GM23338 (cell line): ENCODE measurements at regions not wholly inside any gene's neighbourhood (a gene's known extent, or its start where the extent isn't known, plus 50 kb on each side); places are given as distances from the start of the nearest gene placed in this dataset.
A peak's percentile ranks its signal among the peaks of the same experiment; 100 is the strongest.

ENCODE experiments used
- ATAC-seq: fragments of 200-7000 bp; cut with Tn5 transposase; 3 replicates; pipeline ENCODE4 v1.9.1; 2020
- DNase-seq: peaks from one replicate; pipeline ENCODE4 v3.0.0-alpha.2; 2015; ENCODE audit warnings: low spot score
- H2AFZ ChIP-seq: fragments of 200-600 bp; sonication (generic); 2 replicates; pipeline ENCODE4 v1.8.0; 2016; ENCODE audit warnings: antibody characterized with exemption, mild to moderate bottlenecking, moderate library complexity
- H3F3A ChIP-seq: fragments of 200-600 bp; sonication (generic); replicated peaks from 2 replicates; pipeline ENCODE4 v1.8.0; 2017; ENCODE audit warnings: antibody characterized with exemption, mixed run types, low read depth
- H3K27ac ChIP-seq: fragments of 200-600 bp; sonication (generic); 2 replicates; pipeline ENCODE4 v1.6.1; 2016; ENCODE audit warnings: low read depth
- H3K27me3 ChIP-seq: fragments of 200-600 bp; sonication (generic); 2 replicates; pipeline ENCODE4 v1.8.0; 2016; ENCODE audit warnings: mild to moderate bottlenecking, mixed run types, moderate library complexity; ENCODE audit not compliant: insufficient read depth
- H3K36me3 ChIP-seq: fragments of 200-600 bp; sonication (generic); 2 replicates; pipeline ENCODE4 v1.8.0; 2016; ENCODE audit warnings: mild to moderate bottlenecking; ENCODE audit not compliant: insufficient read depth
- H3K4me1 ChIP-seq: fragments of 200-600 bp; sonication (generic); 2 replicates; pipeline ENCODE4 v1.8.0; 2016; ENCODE audit warnings: mild to moderate bottlenecking, moderate library complexity; ENCODE audit not compliant: insufficient read depth
- H3K4me2 ChIP-seq: fragments of 200-600 bp; sonication (generic); 2 replicates; pipeline ENCODE4 v1.7.1; 2017; ENCODE audit warnings: mixed run types
- H3K4me3 ChIP-seq: fragments of 200-600 bp; sonication (generic); 2 replicates; pipeline ENCODE4 v1.6.1; 2016; ENCODE audit warnings: mixed run types
- H3K79me2 ChIP-seq: fragments of 200-600 bp; sonication (generic); replicated peaks from 2 replicates; pipeline ENCODE4 v1.8.0; 2017; ENCODE audit warnings: mild to moderate bottlenecking; ENCODE audit not compliant: insufficient read depth
- H3K9me2 ChIP-seq: fragments of 200-600 bp; sonication (generic); 2 replicates; pipeline ENCODE4 v1.8.0; 2017; ENCODE audit not compliant: insufficient read depth
- H4K20me1 ChIP-seq: fragments of 200-600 bp; sonication (generic); replicated peaks from 2 replicates; pipeline ENCODE4 v1.8.0; 2017; ENCODE audit warnings: mild to moderate bottlenecking; ENCODE audit not compliant: insufficient read depth
- H3K27ac Mint-ChIP-seq: 2 replicates; pipeline ENCODE4 v1.8.0; 2020; ENCODE audit warnings: inconsistent platforms, mild to moderate bottlenecking, moderate library complexity, mixed read lengths
- H3K27me3 Mint-ChIP-seq: 3 replicates; pipeline ENCODE4 v1.8.0; 2022; ENCODE audit warnings: low read depth, mild to moderate bottlenecking, moderate library complexity, mixed read lengths, inconsistent platforms; ENCODE audit not compliant: insufficient read depth, poor library complexity
- H3K36me3 Mint-ChIP-seq: 3 replicates; pipeline ENCODE4 v1.8.0; 2021; ENCODE audit warnings: low read depth, mild to moderate bottlenecking, inconsistent platforms, moderate library complexity, mixed read lengths
- H3K4me1 Mint-ChIP-seq: 3 replicates; pipeline ENCODE4 v1.8.0; 2020; ENCODE audit warnings: mild to moderate bottlenecking, inconsistent platforms, mixed read lengths
- H3K4me3 Mint-ChIP-seq: 3 replicates; pipeline ENCODE4 v1.8.0; 2021; ENCODE audit warnings: moderate library complexity, mild to moderate bottlenecking, inconsistent platforms, mixed read lengths
- H3K9me3 Mint-ChIP-seq: 3 replicates; pipeline ENCODE4 v1.8.0; 2020; ENCODE audit warnings: moderate library complexity, mild to moderate bottlenecking, inconsistent platforms, mixed read lengths
- EZH2 ChIP-seq: fragments of 200-600 bp; sonication (generic); IDR thresholded peaks from one replicate; pipeline ENCODE4 v1.8.0; 2017; ENCODE audit warnings: antibody characterized with exemption, mild to moderate bottlenecking, low read depth; ENCODE audit not compliant: unreplicated experiment
- EZH2phosphoT487 ChIP-seq: fragments of 200-600 bp; sonication (generic); IDR thresholded peaks from one replicate; pipeline ENCODE4 v1.8.1; 2018; ENCODE audit warnings: antibody characterized with exemption; ENCODE audit not compliant: unreplicated experiment
- POLR2AphosphoS5 ChIP-seq: IDR thresholded peaks from 2 replicates; pipeline ENCODE4 v1.6.1; 2016; ENCODE audit warnings: antibody characterized with exemption, low read depth
- ZNF114 ChIP-seq: fragments of 250-450 bp; sonication (Bioruptor Pico); IDR thresholded peaks from 2 replicates; pipeline ENCODE4 v1.5.0; 2020; ENCODE audit warnings: mild to moderate bottlenecking, moderate library complexity
- TF ChIP-seq, protein P1 (sequence below), 2 experiments: fragments of 200-600 bp in 1 of 2; sonication (generic) in 1 of 2; conservative IDR thresholded peaks; 2 replicates each; pipeline versions ENCODE4 v1.5.1 to v1.6.1; 2016 to 2017; ENCODE audit warnings: antibody characterized with exemption in 2 of 2, low read depth in 2 of 2, mild to moderate bottlenecking in 2 of 2, moderate library complexity in 1 of 2
- TF ChIP-seq, protein P2 (sequence below): fragments of 250-450 bp; sonication (Bioruptor Pico); IDR thresholded peaks from 2 replicates; pipeline ENCODE4 v1.5.0; 2020; ENCODE audit warnings: mild to moderate bottlenecking, moderate library complexity

DNA sequence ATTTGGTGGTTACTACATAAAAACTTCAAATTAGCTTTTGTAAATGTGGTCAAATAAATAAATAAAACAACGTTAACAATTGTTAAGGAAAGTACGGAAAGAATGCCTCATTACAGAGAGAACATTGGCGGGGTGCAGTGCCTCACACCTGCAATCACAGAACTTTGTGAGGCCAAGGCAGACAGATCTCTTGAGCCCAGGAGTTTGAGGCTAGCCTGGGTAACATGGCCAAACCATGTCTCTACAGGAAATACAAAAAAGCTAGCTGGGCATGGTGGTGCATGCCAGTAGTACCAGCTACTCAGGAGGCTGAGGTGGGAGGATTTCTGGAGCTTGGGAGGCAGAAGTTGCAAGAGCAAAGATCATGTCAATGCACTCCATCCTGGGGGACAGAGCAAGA is 59.4 kb upstream of the VPREB1 start:
- Histone ChIP-seq H3K79me2 (no peaks in the 10 kb centered on the region), H4K20me1 (peaks cover 10% of the 10 kb centered on the region; the same call in 1 of the 2 replicates), H2AFZ (no peak overlapping the region), H3K4me1 (no peaks in the 10 kb centered on the region), H3K27ac (no peak overlapping the region), H3K4me3 (no peak overlapping the region), H3K27me3 (peaks cover 100% of the 10 kb centered on the region), H3K4me2 (no peak overlapping the region), H3K36me3 (no peaks in the 10 kb centered on the region), H3K9me2 (no peaks in the 10 kb centered on the region), H3F3A (no peaks in the 10 kb centered on the region)
- DNase-seq = no peak
- peak; percentile 17 for TF ChIP-seq EZH2
- no peak for TF ChIP-seq EZH2phosphoT487
- Mint-ChIP-seq H3K9me3 (peaks cover 21% of the 10 kb centered on the region), H3K4me1 (no peaks in the 10 kb centered on the region), H3K36me3 (peaks cover 7% of the 10 kb centered on the region; the same call in 1 of the 3 replicates), H3K27me3 (peaks cover 100% of the 10 kb centered on the region), H3K27ac (no peak overlapping the region), H3K4me3 (no peak overlapping the region)
- no peak for ATAC-seq

DNA sequence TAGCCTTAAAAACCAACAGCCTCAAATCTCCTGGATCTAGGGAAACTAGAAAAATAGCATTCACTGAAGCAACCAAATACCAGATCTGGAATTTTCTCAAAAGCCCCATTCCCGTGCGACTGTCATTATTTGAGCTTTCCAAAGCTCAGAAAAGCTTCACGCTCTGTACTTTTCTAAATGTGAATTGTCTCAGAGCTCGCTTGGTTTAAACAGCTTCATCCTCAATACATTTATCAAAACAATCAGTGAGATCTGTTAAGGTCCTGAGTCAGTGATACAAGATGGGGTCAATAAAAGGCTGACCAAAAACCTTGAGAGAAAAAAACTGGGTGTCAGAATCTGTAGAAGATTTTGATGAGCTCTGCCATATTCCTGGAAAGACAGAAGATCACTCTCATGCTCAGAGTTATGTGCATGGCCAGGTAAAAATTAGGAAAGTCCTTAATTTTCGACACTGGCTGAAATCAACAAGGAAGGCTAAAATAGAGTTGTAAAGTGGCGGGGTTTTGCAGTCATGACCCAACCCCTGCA is 60.2 kb upstream of the VPREB1 start:
- Histone ChIP-seq H2AFZ (no peak overlapping the region), H3K9me2 (no peaks in the 10 kb centered on the region), H3K4me1 (no peaks in the 10 kb centered on the region), H3K27ac (no peak overlapping the region), H3F3A (no peaks in the 10 kb centered on the region), H3K4me3 (no peak overlapping the region), H3K4me2 (no peak overlapping the region), H4K20me1 (peaks cover 12% of the 10 kb centered on the region; the same call in 1 of the 2 replicates), H3K79me2 (no peaks in the 10 kb centered on the region), H3K36me3 (no peaks in the 10 kb centered on the region), H3K27me3 (peaks cover 100% of the 10 kb centered on the region)
- H3K4me3 Mint-ChIP-seq = no peak overlapping the region
- no peak overlapping the region for H3K27ac Mint-ChIP-seq
- peaks cover 100% of the 10 kb centered on the region for H3K27me3 Mint-ChIP-seq
- TF ChIP-seq, protein P1, sequence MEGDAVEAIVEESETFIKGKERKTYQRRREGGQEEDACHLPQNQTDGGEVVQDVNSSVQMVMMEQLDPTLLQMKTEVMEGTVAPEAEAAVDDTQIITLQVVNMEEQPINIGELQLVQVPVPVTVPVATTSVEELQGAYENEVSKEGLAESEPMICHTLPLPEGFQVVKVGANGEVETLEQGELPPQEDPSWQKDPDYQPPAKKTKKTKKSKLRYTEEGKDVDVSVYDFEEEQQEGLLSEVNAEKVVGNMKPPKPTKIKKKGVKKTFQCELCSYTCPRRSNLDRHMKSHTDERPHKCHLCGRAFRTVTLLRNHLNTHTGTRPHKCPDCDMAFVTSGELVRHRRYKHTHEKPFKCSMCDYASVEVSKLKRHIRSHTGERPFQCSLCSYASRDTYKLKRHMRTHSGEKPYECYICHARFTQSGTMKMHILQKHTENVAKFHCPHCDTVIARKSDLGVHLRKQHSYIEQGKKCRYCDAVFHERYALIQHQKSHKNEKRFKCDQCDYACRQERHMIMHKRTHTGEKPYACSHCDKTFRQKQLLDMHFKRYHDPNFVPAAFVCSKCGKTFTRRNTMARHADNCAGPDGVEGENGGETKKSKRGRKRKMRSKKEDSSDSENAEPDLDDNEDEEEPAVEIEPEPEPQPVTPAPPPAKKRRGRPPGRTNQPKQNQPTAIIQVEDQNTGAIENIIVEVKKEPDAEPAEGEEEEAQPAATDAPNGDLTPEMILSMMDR (conservative IDR thresholded peaks at IDR 0.05; ENCODE audit: low read depth in 2 of 2) = no peak
- H3K36me3 Mint-ChIP-seq = peaks cover 7% of the 10 kb centered on the region; the same call in 1 of the 3 replicates
- peaks cover 20% of the 10 kb centered on the region for H3K9me3 Mint-ChIP-seq
- ATAC-seq (no peak), DNase-seq (no peak)
- no peaks in the 10 kb centered on the region for H3K4me1 Mint-ChIP-seq

DNA sequence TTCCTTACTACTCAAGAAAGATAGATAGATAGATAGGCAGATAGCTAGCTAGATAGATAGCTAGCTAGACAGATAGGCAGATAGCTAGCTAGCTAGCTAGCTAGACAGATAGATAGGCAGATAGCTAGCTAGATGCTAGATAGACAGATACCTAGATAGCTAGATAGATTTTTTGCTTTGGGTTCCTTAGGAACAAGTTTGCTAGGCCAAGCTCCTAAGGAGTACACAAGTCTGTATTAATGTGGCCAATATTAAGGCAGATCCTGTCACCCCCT is 61.7 kb upstream of the VPREB1 start:
- Mint-ChIP-seq H3K27me3 (peaks cover 100% of the 10 kb centered on the region), H3K4me1 (no peaks in the 10 kb centered on the region; the same call in 1 of the 3 replicates), H3K27ac (no peak overlapping the region), H3K36me3 (peaks cover 7% of the 10 kb centered on the region; the same call in 1 of the 3 replicates), H3K4me3 (no peak overlapping the region), H3K9me3 (peaks cover 9% of the 10 kb centered on the region)
- Histone ChIP-seq H3F3A (no peaks in the 10 kb centered on the region), H3K4me1 (no peaks in the 10 kb centered on the region), H3K36me3 (no peaks in the 10 kb centered on the region), H3K27ac (no peak overlapping the region), H4K20me1 (peaks cover 12% of the 10 kb centered on the region; the same call in 1 of the 2 replicates), H3K4me2 (no peak overlapping the region), H3K27me3 (peaks cover 100% of the 10 kb centered on the region), H2AFZ (no peak overlapping the region), H3K79me2 (no peaks in the 10 kb centered on the region), H3K9me2 (no peaks in the 10 kb centered on the region), H3K4me3 (no peak overlapping the region)
- DNase-seq (no peak), ATAC-seq (no peak)
- TF ChIP-seq POLR2AphosphoS5 (no peak), ZNF114 (no peak), EZH2phosphoT487 (no peak), EZH2 (no peak)
- TF ChIP-seq, protein P2, sequence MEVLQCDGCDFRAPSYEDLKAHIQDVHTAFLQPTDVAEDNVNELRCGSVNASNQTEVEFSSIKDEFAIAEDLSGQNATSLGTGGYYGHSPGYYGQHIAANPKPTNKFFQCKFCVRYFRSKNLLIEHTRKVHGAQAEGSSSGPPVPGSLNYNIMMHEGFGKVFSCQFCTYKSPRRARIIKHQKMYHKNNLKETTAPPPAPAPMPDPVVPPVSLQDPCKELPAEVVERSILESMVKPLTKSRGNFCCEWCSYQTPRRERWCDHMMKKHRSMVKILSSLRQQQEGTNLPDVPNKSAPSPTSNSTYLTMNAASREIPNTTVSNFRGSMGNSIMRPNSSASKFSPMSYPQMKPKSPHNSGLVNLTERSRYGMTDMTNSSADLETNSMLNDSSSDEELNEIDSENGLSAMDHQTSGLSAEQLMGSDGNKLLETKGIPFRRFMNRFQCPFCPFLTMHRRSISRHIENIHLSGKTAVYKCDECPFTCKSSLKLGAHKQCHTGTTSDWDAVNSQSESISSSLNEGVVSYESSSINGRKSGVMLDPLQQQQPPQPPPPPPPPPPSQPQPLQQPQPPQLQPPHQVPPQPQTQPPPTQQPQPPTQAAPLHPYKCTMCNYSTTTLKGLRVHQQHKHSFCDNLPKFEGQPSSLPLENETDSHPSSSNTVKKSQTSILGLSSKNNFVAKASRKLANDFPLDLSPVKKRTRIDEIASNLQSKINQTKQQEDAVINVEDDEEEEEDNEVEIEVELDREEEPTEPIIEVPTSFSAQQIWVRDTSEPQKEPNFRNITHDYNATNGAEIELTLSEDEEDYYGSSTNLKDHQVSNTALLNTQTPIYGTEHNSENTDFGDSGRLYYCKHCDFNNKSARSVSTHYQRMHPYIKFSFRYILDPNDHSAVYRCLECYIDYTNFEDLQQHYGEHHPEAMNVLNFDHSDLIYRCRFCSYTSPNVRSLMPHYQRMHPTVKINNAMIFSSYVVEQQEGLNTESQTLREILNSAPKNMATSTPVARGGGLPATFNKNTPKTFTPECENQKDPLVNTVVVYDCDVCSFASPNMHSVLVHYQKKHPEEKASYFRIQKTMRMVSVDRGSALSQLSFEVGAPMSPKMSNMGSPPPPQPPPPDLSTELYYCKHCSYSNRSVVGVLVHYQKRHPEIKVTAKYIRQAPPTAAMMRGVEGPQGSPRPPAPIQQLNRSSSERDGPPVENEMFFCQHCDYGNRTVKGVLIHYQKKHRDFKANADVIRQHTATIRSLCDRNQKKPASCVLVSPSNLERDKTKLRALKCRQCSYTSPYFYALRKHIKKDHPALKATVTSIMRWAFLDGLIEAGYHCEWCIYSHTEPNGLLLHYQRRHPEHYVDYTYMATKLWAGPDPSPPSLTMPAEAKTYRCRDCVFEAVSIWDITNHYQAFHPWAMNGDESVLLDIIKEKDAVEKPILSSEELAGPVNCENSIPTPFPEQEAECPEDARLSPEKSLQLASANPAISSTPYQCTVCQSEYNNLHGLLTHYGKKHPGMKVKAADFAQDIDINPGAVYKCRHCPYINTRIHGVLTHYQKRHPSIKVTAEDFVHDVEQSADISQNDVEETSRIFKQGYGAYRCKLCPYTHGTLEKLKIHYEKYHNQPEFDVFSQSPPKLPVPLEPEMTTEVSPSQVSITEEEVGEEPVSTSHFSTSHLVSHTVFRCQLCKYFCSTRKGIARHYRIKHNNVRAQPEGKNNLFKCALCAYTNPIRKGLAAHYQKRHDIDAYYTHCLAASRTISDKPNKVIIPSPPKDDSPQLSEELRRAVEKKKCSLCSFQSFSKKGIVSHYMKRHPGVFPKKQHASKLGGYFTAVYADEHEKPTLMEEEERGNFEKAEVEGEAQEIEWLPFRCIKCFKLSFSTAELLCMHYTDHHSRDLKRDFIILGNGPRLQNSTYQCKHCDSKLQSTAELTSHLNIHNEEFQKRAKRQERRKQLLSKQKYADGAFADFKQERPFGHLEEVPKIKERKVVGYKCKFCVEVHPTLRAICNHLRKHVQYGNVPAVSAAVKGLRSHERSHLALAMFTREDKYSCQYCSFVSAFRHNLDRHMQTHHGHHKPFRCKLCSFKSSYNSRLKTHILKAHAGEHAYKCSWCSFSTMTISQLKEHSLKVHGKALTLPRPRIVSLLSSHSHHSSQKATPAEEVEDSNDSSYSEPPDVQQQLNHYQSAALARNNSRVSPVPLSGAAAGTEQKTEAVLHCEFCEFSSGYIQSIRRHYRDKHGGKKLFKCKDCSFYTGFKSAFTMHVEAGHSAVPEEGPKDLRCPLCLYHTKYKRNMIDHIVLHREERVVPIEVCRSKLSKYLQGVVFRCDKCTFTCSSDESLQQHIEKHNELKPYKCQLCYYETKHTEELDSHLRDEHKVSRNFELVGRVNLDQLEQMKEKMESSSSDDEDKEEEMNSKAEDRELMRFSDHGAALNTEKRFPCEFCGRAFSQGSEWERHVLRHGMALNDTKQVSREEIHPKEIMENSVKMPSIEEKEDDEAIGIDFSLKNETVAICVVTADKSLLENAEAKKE (CRISPR knock-in tag) = no peak
